Fibroblast of skin of right quadriceps (primary cell): ENCODE measurements at regions not wholly inside any gene's neighbourhood (a gene's known extent, or its start where the extent isn't known, plus 50 kb on each side); places are given as distances from the start of the nearest gene placed in this dataset.

Source experiments
- DNase-seq: peaks from one replicate; pipeline ENCODE4 v3.0.0-alpha.2; 2013

GRCh38 chr4:108261026-108261425 is 92.3 kb upstream of the LEF1 start:
- DNase-seq: no peak

GRCh38 chr4:108256538-108256937 is 87.8 kb upstream of the LEF1 start:
- DNase-seq: no peak

GRCh38 chr4:108255203-108255747 is 86.5 kb upstream of the LEF1 start:
- no peak for DNase-seq

GRCh38 chr4:108249397-108249796 is 80.7 kb upstream of the LEF1 start:
- no peak for DNase-seq

GRCh38 chr4:108247387-108248049 is 78.8 kb upstream of the LEF1 start:
- DNase-seq: no peak

- DNase-seq: no peak
These were observed 75.9 kb upstream of the LEF1 start for GRCh38 chr4:108244606-108245005.

- DNase-seq: peak; percentile 48
These were observed 71.6 kb upstream of the LEF1 start for GRCh38 chr4:108240366-108240765.

- DNase-seq: no peak
These were observed 69.0 kb upstream of the LEF1 start for GRCh38 chr4:108237693-108238092.

- DNase-seq: no peak
These were observed 67.5 kb upstream of the LEF1 start for GRCh38 chr4:108236264-108236663.

GRCh38 chr4:108227923-108228322 is 59.2 kb upstream of the LEF1 start:
- no peak for DNase-seq

GRCh38 chr4:108224611-108225053 is 55.9 kb upstream of the LEF1 start:
- peak; percentile 33 for DNase-seq

- no peak for DNase-seq
These were observed 54.6 kb upstream of the LEF1 start for GRCh38 chr4:108223313-108223712.

GRCh38 chr4:108219998-108220397 is 51.3 kb upstream of the LEF1 start:
- DNase-seq: no peak
